HCT116 (cell line): ENCODE measurements at regions not wholly inside any gene's neighbourhood (a gene's known extent, or its start where the extent isn't known, plus 50 kb on each side); places are given as distances from the start of the nearest gene placed in this dataset.

ENCODE experiments used
- ATAC-seq: fragments of 200-7000 bp; cut with Tn5 transposase; 2 replicates; pipeline ENCODE4 v1.9.1; 2020; ENCODE audit warnings: mild to moderate bottlenecking, moderate library complexity
- BruUV-seq: library from RNA; stranded (reverse); fragments of 400-500 nt; replicated peaks from 2 replicates; lab custom pipeline; 2021; lab: Mats Ljungman, UMichigan
- CTCF ChIA-PET: fragments of 300-600 bp; sonication (Branson Sonifier 250); formaldehyde crosslinking; loops from one replicate; lab custom pipeline; 2021; ENCODE audit warnings: antibody characterized with exemption; lab: Charles Lee
- POLR2A ChIA-PET: fragments of 300-600, 350-600 bp; sonication (Branson Sonifier 250); formaldehyde crosslinking; loops from one replicate; lab custom pipeline; 2021; ENCODE audit warnings: antibody characterized with exemption; lab: Charles Lee
- RAD21 ChIA-PET, 2 experiments: fragments of 300-600 bp; sonication (Branson Sonifier 250); formaldehyde crosslinking; loops; one replicate each; lab custom pipeline; 2023; ENCODE audit warnings: low total read pairs in 2 of 2; ENCODE audit not compliant: uncharacterized antibody in 2 of 2, unreplicated experiment in 2 of 2, low non-redundant PET in 1 of 2; lab: Charles Lee
- DNase-seq: peaks from one replicate; pipeline ENCODE4 v3.0.0-alpha.2; 2010; ENCODE audit warnings: low read depth, low spot score
- H2AFZ ChIP-seq: fragments of 200-600 bp; shearing (Covaris generic), sonication (generic); 2 replicates; pipeline ENCODE4 v1.6.1; 2017; ENCODE audit warnings: low read depth, mixed run types, mixed read lengths, antibody characterized with exemption, low read length; ENCODE audit not compliant: poor library complexity, severe bottlenecking
- H3K27ac ChIP-seq: 2 replicates; pipeline ENCODE4 v1.5.1; 2012; ENCODE audit warnings: low read depth, low read length
- H3K27me3 ChIP-seq: fragments of 200-600 bp; sonication (generic); 2 replicates; pipeline ENCODE4 v1.6.1; 2016; ENCODE audit warnings: mixed run types, low read length, mixed read lengths; ENCODE audit not compliant: insufficient read depth
- H3K36me3 ChIP-seq, 2 experiments: fragments of 200-500 bp in 1 of 2; fragments of 200-600 bp in 1 of 2; sonication (Bioruptor generic) in 1 of 2; sonication (generic) in 1 of 2; 2 replicates each; pipeline versions ENCODE4 v1.5.1 to v1.6.1; 2014 to 2016; ENCODE audit warnings: low read length in 2 of 2, inconsistent platforms in 1 of 2, mixed read lengths in 1 of 2, mixed run types in 1 of 2; ENCODE audit not compliant: insufficient read depth in 2 of 2, control insufficient read depth in 1 of 2
- H3K4me1 ChIP-seq, 2 experiments: fragments of 200-600 bp in 1 of 2; sonication (generic) in 1 of 2; 2 replicates each; pipeline versions ENCODE4 v1.5.1 to v1.6.1; 2012 to 2017; ENCODE audit warnings: low read length in 2 of 2, inconsistent platforms in 1 of 2, mild to moderate bottlenecking in 1 of 2, mixed read lengths in 1 of 2, mixed run types in 1 of 2, moderate library complexity in 1 of 2; ENCODE audit not compliant: insufficient read depth in 2 of 2, control insufficient read depth in 1 of 2
- H3K4me2 ChIP-seq: fragments of 200-600 bp; sonication (generic); 2 replicates; pipeline ENCODE4 v1.6.1; 2017; ENCODE audit warnings: mixed run types, low read length, mixed read lengths
- H3K4me3 ChIP-seq, 2 experiments: fragments of 200-600 bp in 1 of 2; sonication (generic) in 1 of 2; replicated peaks in 1 of 2; 2 replicates each; pipeline ENCODE4 v1.5.1; 2011 to 2016; ENCODE audit warnings: low read length in 2 of 2, control low read depth in 1 of 2, low read depth in 1 of 2, mild to moderate bottlenecking in 1 of 2, mixed read lengths in 1 of 2, mixed run types in 1 of 2
- H3K79me2 ChIP-seq: fragments of 200-600 bp; sonication (generic); 2 replicates; pipeline ENCODE4 v1.6.1; 2017; ENCODE audit warnings: mild to moderate bottlenecking, mixed run types, low read length, moderate library complexity, mixed read lengths; ENCODE audit not compliant: insufficient read depth
- H3K9ac ChIP-seq: fragments of 200-600 bp; sonication (generic); 2 replicates; pipeline ENCODE4 v1.6.1; 2016; ENCODE audit warnings: low read length, mixed read lengths
- H3K9me2 ChIP-seq: fragments of 200-600 bp; sonication (generic), shearing (Covaris generic); 2 replicates; pipeline ENCODE4 v1.6.1; 2017; ENCODE audit warnings: mixed run types, mild to moderate bottlenecking, moderate library complexity; ENCODE audit not compliant: insufficient read depth
- H3K9me3 ChIP-seq, 2 experiments: fragments of 200-500 bp in 1 of 2; fragments of 200-600 bp in 1 of 2; sonication (Bioruptor generic) in 1 of 2; sonication (generic) in 1 of 2; 2 replicates each; pipeline ENCODE4 v1.6.1; 2014 to 2017; ENCODE audit warnings: low read length in 2 of 2, mixed read lengths in 2 of 2, inconsistent platforms in 1 of 2, low read depth in 1 of 2, mild to moderate bottlenecking in 1 of 2, mixed run types in 1 of 2, moderate library complexity in 1 of 2; ENCODE audit not compliant: control insufficient read depth in 1 of 2, insufficient read depth in 1 of 2
- H4K20me1 ChIP-seq: fragments of 200-600 bp; sonication (generic), shearing (Covaris generic); 2 replicates; pipeline ENCODE4 v1.6.1; 2017; ENCODE audit warnings: mixed run types, mild to moderate bottlenecking, moderate library complexity; ENCODE audit not compliant: insufficient read depth
- CEBPB ChIP-seq: IDR thresholded peaks from 2 replicates; pipeline ENCODE4 v1.6.1; 2012; ENCODE audit warnings: low read depth
- EGR1 ChIP-seq: IDR thresholded peaks from 2 replicates; pipeline ENCODE4 v1.6.1; 2012; ENCODE audit warnings: low read depth
- FOSL1 ChIP-seq: IDR thresholded peaks from 2 replicates; pipeline ENCODE4 v1.6.1; 2012; ENCODE audit warnings: low read depth
- JUND ChIP-seq: IDR thresholded peaks from 2 replicates; pipeline ENCODE4 v1.6.1; 2012
- RAD21 ChIP-seq: IDR thresholded peaks from 2 replicates; pipeline ENCODE4 v1.6.1; 2012; ENCODE audit warnings: low read depth, mild to moderate bottlenecking
- SP1 ChIP-seq: IDR thresholded peaks from 2 replicates; pipeline ENCODE4 v1.6.1; 2012; ENCODE audit warnings: low read depth
- SRF ChIP-seq: IDR thresholded peaks from 2 replicates; pipeline ENCODE4 v1.6.1; 2012; ENCODE audit warnings: low read depth
- ZFX ChIP-seq: fragments of 450-650 bp; IDR thresholded peaks from 2 replicates; pipeline ENCODE4 v1.6.1; 2017
- intact Hi-C: fragments of 100-400 bp; cut with micrococcal nuclease; formaldehyde crosslinking; loops from 2 replicates; pipeline ENCODE4 v1.10.0; 2022
- TF ChIP-seq, protein P1 (sequence below), 3 experiments: fragments of 200-600 bp in 1 of 3; sonication (generic) in 1 of 3; IDR thresholded peaks in 2 of 3; conservative IDR thresholded peaks in 1 of 3; 2 replicates each; pipeline ENCODE4 v1.5.1; 2012 to 2017; ENCODE audit warnings: low read depth in 2 of 3, low read length in 2 of 3, antibody characterized with exemption in 1 of 3, borderline replicate concordance in 1 of 3, control low read depth in 1 of 3, mild to moderate bottlenecking in 1 of 3, mixed read lengths in 1 of 3, mixed run types in 1 of 3, moderate library complexity in 1 of 3; ENCODE audit not compliant: insufficient read depth in 1 of 3
- TF ChIP-seq, protein P2 (sequence below): IDR thresholded peaks from 2 replicates; pipeline ENCODE4 v1.6.1; 2012; ENCODE audit warnings: low read depth

DNA sequence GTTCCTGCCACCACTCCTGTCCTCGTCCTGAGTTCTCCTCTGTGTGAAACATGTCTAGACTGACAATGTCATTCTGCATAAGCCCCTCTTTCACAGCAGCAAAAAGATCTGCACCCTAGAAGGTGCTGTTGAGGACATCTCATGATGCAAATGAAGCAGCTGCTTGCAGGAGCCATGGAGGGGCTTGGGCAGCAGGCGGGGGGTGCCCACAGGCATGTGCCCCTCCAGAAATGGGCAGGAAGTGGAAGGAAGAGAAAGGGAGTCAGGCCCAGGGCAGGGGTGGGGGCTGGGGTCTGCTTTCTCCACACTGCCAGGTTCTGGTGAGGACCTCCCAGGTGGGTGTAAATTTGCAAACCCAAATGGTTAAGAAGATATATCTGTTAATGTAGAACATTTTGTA is 54.5 kb upstream of the KCNMB1 start (continued):
- no peak for TF ChIP-seq EGR1
- no peak for TF ChIP-seq JUND
- no peak for TF ChIP-seq RAD21
- TF ChIP-seq, protein P1, sequence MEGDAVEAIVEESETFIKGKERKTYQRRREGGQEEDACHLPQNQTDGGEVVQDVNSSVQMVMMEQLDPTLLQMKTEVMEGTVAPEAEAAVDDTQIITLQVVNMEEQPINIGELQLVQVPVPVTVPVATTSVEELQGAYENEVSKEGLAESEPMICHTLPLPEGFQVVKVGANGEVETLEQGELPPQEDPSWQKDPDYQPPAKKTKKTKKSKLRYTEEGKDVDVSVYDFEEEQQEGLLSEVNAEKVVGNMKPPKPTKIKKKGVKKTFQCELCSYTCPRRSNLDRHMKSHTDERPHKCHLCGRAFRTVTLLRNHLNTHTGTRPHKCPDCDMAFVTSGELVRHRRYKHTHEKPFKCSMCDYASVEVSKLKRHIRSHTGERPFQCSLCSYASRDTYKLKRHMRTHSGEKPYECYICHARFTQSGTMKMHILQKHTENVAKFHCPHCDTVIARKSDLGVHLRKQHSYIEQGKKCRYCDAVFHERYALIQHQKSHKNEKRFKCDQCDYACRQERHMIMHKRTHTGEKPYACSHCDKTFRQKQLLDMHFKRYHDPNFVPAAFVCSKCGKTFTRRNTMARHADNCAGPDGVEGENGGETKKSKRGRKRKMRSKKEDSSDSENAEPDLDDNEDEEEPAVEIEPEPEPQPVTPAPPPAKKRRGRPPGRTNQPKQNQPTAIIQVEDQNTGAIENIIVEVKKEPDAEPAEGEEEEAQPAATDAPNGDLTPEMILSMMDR (IDR thresholded peaks at IDR 0.05 in 2 of 3, conservative IDR thresholded peaks at IDR 0.05 in 1 of 3; ENCODE audit: borderline replicate concordance in 1 of 3, insufficient read depth in 1 of 3, low read depth in 2 of 3, low read length in 2 of 3), result no peak
- TF ChIP-seq, all 23 proteins: peak for 0

DNA sequence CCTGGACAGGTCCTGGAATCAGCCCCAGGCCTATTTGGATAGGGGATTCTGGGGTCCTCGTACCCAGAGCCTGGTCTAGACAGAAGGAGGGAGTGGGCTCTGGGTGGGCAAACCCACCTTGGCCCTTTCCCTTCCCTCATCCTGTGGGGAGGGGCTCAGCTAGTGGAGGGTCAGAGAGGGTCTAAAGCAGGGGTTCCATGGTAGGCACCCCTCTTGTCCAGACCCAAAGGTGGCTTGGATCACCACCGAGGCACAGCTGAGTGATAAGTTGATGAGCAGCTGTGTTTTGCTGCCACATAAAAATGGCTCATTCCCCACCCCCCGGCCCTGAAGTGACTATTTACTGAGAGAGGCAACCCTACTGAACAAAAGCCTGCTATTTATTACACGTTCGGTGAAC is 53.8 kb upstream of the KCNMB1 start:
- Histone ChIP-seq H3K4me1 (no peaks in the 10 kb centered on the region), H3K79me2 (no peaks in the 10 kb centered on the region), H2AFZ (no peak overlapping the region), H3K27ac (no peak overlapping the region), H3K4me2 (no peak overlapping the region), H4K20me1 (no peaks in the 10 kb centered on the region), H3K9ac (no peak overlapping the region), H3K9me3 (no peaks in the 10 kb centered on the region), H3K9me2 (no peaks in the 10 kb centered on the region), H3K36me3 (no peaks in the 10 kb centered on the region), H3K4me3 (no peak overlapping the region), H3K27me3 (no peaks in the 10 kb centered on the region)
- TF ChIP-seq JUND, result no peak
- no peak for TF ChIP-seq ZFX
- TF ChIP-seq EGR1, result no peak
- TF ChIP-seq RAD21, result no peak
- ATAC-seq (no peak), DNase-seq (no peak)
- ChIA-PET POLR2A (no interaction called here), CTCF (no interaction called here), RAD21 (no interaction called here)
- no TSS peak for BruUV-seq
- intact Hi-C loops, result no loop called here

DNA sequence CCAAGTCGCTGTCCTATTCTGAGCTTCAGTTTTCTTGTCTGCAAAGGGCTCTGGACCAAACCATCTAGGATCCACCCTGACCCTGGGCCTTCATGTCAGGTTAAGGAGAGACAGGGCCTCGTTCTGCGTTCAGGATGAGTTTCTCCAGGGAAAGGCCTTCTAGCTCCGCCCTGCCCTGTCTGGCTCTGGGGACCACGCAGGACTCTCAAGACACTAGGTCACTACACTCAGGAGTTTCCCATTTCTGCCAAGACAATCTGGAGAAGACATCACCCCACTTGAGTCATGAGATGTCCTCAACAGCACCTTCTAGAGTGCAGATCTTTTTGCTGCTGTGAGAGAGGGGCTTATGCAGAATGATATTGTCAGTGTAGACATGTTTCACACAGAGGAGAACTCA is 53.2 kb upstream of the KCNMB1 start:
- Histone ChIP-seq H3K27me3 (no peaks in the 10 kb centered on the region), H3K27ac (no peak overlapping the region), H2AFZ (no peak overlapping the region), H4K20me1 (no peaks in the 10 kb centered on the region), H3K9ac (no peak overlapping the region), H3K4me1 (no peaks in the 10 kb centered on the region), H3K9me2 (no peaks in the 10 kb centered on the region), H3K9me3 (no peaks in the 10 kb centered on the region), H3K36me3 (no peaks in the 10 kb centered on the region), H3K4me2 (no peak overlapping the region), H3K4me3 (no peak overlapping the region), H3K79me2 (no peaks in the 10 kb centered on the region)
- ChIA-PET RAD21 (no interaction called here), POLR2A (no interaction called here), CTCF (no interaction called here)
- intact Hi-C loops, result no loop called here
- no peak for ATAC-seq
- no peak for DNase-seq
- BruUV-seq, result no TSS peak
- TF ChIP-seq, protein P1 (IDR thresholded peaks at IDR 0.05 in 2 of 3, conservative IDR thresholded peaks at IDR 0.05 in 1 of 3; ENCODE audit: borderline replicate concordance in 1 of 3, insufficient read depth in 1 of 3, low read depth in 2 of 3, low read length in 2 of 3), result no peak
- TF ChIP-seq FOSL1 (no peak), SRF (no peak), SP1 (no peak), CEBPB (no peak)
- TF ChIP-seq, protein P2, sequence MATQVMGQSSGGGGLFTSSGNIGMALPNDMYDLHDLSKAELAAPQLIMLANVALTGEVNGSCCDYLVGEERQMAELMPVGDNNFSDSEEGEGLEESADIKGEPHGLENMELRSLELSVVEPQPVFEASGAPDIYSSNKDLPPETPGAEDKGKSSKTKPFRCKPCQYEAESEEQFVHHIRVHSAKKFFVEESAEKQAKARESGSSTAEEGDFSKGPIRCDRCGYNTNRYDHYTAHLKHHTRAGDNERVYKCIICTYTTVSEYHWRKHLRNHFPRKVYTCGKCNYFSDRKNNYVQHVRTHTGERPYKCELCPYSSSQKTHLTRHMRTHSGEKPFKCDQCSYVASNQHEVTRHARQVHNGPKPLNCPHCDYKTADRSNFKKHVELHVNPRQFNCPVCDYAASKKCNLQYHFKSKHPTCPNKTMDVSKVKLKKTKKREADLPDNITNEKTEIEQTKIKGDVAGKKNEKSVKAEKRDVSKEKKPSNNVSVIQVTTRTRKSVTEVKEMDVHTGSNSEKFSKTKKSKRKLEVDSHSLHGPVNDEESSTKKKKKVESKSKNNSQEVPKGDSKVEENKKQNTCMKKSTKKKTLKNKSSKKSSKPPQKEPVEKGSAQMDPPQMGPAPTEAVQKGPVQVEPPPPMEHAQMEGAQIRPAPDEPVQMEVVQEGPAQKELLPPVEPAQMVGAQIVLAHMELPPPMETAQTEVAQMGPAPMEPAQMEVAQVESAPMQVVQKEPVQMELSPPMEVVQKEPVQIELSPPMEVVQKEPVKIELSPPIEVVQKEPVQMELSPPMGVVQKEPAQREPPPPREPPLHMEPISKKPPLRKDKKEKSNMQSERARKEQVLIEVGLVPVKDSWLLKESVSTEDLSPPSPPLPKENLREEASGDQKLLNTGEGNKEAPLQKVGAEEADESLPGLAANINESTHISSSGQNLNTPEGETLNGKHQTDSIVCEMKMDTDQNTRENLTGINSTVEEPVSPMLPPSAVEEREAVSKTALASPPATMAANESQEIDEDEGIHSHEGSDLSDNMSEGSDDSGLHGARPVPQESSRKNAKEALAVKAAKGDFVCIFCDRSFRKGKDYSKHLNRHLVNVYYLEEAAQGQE, result no peak
